ENCODE measurements at regions not wholly inside any gene's neighbourhood (a gene's known extent, or its start where the extent isn't known, plus 50 kb on each side); places are given as distances from the start of the nearest gene placed in this dataset.
"Not testable (repeated sequence)": the region's sequence is repeated elsewhere in the genome, so short reads cannot be mapped to it uniquely, and the experiment has no call there.

DNA sequence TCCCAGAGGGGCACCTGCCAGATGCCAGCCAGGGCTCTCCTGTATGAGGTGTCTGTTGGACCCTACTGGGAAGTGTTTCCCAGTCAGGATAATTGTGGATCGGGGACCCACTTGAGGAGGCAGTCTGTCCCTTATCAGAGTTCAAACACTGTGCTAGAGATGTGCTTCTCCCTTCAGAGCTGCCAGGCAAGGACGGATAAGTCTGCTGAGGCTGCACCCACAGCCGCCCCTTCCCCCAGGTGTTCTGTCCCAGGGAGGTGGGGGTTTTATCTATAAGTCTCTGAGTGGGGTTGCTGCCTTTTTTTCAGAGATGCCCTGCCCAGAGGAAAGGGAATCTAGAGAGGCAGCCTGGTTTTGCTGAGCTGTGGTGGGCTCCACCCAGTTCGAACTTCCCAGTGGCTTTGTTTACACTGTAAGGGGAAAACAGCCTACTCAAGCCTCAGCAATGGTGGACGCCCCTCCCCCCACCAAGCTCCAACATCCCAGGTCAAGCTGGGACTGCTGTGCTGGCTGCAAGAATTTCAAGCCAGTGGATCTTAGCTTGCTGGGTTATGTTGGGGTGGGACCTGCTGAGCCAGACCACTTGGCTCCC lies 324.0 kb upstream of the SETBP1 start:
- no peak overlapping the region for H3K27ac ChIP-seq
- H3K4me1 ChIP-seq = no peaks in the 10 kb centered on the region
- no peaks in the 10 kb centered on the region for H3K36me3 ChIP-seq
- H3K4me3 ChIP-seq = no peak overlapping the region
- WGBS, 2 donors (ENCODE audit: low coverage in 1 of 2) = 73% methylated on average over 5 of the region's 5 CpGs; no CpG with 5 or more reads in 1 of the 2 donors
- no peaks in the 10 kb centered on the region for H3K9me3 ChIP-seq
- DNase-seq = no peak
- H3K27me3 ChIP-seq = no peaks in the 10 kb centered on the region
- TF ChIP-seq, protein P1, sequence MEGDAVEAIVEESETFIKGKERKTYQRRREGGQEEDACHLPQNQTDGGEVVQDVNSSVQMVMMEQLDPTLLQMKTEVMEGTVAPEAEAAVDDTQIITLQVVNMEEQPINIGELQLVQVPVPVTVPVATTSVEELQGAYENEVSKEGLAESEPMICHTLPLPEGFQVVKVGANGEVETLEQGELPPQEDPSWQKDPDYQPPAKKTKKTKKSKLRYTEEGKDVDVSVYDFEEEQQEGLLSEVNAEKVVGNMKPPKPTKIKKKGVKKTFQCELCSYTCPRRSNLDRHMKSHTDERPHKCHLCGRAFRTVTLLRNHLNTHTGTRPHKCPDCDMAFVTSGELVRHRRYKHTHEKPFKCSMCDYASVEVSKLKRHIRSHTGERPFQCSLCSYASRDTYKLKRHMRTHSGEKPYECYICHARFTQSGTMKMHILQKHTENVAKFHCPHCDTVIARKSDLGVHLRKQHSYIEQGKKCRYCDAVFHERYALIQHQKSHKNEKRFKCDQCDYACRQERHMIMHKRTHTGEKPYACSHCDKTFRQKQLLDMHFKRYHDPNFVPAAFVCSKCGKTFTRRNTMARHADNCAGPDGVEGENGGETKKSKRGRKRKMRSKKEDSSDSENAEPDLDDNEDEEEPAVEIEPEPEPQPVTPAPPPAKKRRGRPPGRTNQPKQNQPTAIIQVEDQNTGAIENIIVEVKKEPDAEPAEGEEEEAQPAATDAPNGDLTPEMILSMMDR (IDR thresholded peaks at IDR 0.05) = no peak
- TF ChIP-seq POLR2A (IDR thresholded peaks at IDR 0.05) (no peak), EP300 (IDR thresholded peaks at IDR 0.05; ENCODE audit: low read depth) (no peak), POLR2AphosphoS5 (IDR thresholded peaks at IDR 0.05) (no peak)
- in situ Hi-C loops (cut with MboI; ENCODE audit: low pct_ligation_motif_present in 1 of 4, low pct_unique_long_range_greater_than_20kb in 1 of 4, low sequenced_read_pairs in 3 of 4) (no loop called here), intact Hi-C loops (cut with DNase I; ENCODE audit: low total_unique reads) (no loop called here)

DNA sequence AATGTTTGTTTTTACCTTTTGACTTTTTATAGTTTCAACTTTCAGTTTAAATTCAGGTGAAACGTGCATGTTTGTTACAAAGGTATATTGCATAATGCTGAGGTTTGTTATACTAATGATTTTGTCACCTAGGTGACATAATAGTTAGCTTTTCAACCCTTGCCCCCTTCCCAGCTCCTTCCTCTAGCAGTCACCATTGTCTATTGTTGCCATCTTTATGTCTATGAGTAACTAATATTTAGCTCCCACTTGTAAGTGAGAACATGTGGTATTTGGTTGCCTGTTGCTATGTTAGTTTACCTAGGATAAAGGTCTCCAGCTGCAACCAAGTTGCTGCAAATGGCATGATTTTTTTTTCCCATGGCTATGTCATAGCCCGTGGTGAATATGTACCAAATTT lies 322.3 kb upstream of the SETBP1 start:
- Histone ChIP-seq H3K9me3 (no peaks in the 10 kb centered on the region), H3K27me3 (no peaks in the 10 kb centered on the region), H3K27ac (no peak overlapping the region), H3K4me3 (no peak overlapping the region), H3K36me3 (no peaks in the 10 kb centered on the region), H3K4me1 (no peaks in the 10 kb centered on the region)
- intact Hi-C loops (cut with DNase I; ENCODE audit: low total_unique reads) (no loop called here), in situ Hi-C loops (cut with MboI; ENCODE audit: low pct_ligation_motif_present in 1 of 4, low pct_unique_long_range_greater_than_20kb in 1 of 4, low sequenced_read_pairs in 3 of 4) (no loop called here)
- no peak for DNase-seq
- WGBS, 2 donors (ENCODE audit: low coverage in 1 of 2) = 53 to 63% methylated on average over 2 of the region's 2 CpGs
- TF ChIP-seq, protein P1 (IDR thresholded peaks at IDR 0.05) = no peak
- TF ChIP-seq POLR2AphosphoS5 (IDR thresholded peaks at IDR 0.05) = no peak
- TF ChIP-seq POLR2A (IDR thresholded peaks at IDR 0.05) = no peak
- TF ChIP-seq EP300 (IDR thresholded peaks at IDR 0.05; ENCODE audit: low read depth) = no peak

DNA sequence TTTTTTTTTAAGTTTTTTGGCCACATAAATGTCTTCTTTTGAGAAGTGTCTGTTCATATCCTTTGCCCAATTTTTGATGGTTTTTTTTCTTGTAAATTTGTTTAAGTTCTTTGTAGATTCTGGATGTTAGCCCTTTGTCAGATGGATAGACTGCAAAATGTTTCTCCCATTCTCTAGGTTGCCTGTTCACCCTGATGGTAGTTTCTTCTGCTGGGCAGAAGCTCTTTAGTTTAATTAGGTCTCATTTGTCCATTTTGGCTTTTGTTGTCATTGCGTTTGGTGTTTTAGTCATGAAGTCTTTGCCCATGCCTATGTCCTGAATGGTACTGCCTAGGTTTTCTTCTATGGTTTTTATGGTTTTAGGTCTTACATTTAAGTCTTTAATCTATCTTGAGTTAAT lies 320.9 kb upstream of the SETBP1 start:
- H3K27ac ChIP-seq; DNase-seq; H3K27me3 ChIP-seq; H3K4me3 ChIP-seq; in situ Hi-C loops (cut with MboI; ENCODE audit: low pct_ligation_motif_present in 1 of 4, low pct_unique_long_range_greater_than_20kb in 1 of 4, low sequenced_read_pairs in 3 of 4); H3K9me3 ChIP-seq; H3K4me1 ChIP-seq; H3K36me3 ChIP-seq; intact Hi-C loops (cut with DNase I; ENCODE audit: low total_unique reads): not testable (repeated sequence)
- WGBS, 2 donors (ENCODE audit: low coverage in 1 of 2) = 96 to 100% methylated on average over 1 of the region's 1 CpG

DNA sequence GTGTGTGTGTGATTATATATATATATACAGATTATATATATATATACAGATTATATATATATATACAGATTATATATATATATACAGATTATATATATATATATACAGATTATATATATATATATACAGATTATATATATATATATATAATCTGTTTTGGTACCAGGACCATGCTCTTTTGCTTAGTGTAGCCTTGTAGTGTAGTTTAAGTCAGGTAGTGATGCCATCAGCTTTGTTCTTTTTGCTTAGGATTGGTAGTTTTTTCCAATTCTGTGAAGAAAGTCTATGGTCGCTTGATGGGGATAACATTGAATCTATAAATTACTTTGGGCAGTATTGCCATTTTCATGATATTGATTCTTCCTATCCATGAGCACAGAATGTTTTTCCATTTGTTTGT lies 318.5 kb upstream of the SETBP1 start:
- H3K4me1 ChIP-seq; H3K9me3 ChIP-seq; H3K36me3 ChIP-seq; in situ Hi-C loops (cut with MboI; ENCODE audit: low pct_ligation_motif_present in 1 of 4, low pct_unique_long_range_greater_than_20kb in 1 of 4, low sequenced_read_pairs in 3 of 4); H3K27ac ChIP-seq; H3K27me3 ChIP-seq; H3K4me3 ChIP-seq; intact Hi-C loops (cut with DNase I; ENCODE audit: low total_unique reads); DNase-seq: not testable (repeated sequence)
- WGBS, 2 donors (ENCODE audit: low coverage in 1 of 2) = 100% methylated on average over 1 of the region's 1 CpG

DNA sequence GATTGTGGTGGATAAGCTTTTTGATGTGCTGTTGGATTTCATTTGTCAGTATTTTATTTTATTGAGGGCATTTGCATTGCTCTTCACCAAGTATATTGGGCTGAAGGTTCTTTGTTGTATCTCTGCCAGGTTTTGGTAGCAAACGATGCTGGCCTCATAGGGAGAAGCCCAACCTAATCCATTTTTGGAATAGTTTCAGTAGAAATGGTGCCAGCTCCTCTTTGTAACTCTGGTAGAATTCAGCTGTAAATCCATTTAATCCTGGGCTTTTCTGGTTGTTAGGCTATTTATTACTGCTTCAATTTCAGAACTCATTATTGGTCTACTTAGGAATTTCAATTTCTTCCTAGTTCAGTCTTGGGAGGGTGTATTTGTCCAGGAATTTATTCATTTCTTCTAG lies 309.8 kb upstream of the SETBP1 start:
- no peak for DNase-seq
- intact Hi-C loops (cut with DNase I; ENCODE audit: low total_unique reads) = loop anchor here (5.0 kb wide), 1 partner anchor 244 kb away; no protein-coding TSS in a partner anchor
- Histone ChIP-seq H3K4me3 (no peak overlapping the region), H3K9me3 (peaks cover 0 to 10% of the 10 kb centered on the region in 2 donors), H3K27ac (no peak overlapping the region), H3K36me3 (no peaks in the 10 kb centered on the region), H3K4me1 (no peaks in the 10 kb centered on the region), H3K27me3 (no peaks in the 10 kb centered on the region)
- WGBS, 2 donors (ENCODE audit: low coverage in 1 of 2) = 52 to 71% methylated on average over 1 of the region's 1 CpG
- in situ Hi-C loops (cut with MboI; ENCODE audit: low pct_ligation_motif_present in 1 of 4, low pct_unique_long_range_greater_than_20kb in 1 of 4, low sequenced_read_pairs in 3 of 4) = no loop called here
- TF ChIP-seq POLR2A (IDR thresholded peaks at IDR 0.05) (no peak), EP300 (IDR thresholded peaks at IDR 0.05; ENCODE audit: low read depth) (no peak)

DNA sequence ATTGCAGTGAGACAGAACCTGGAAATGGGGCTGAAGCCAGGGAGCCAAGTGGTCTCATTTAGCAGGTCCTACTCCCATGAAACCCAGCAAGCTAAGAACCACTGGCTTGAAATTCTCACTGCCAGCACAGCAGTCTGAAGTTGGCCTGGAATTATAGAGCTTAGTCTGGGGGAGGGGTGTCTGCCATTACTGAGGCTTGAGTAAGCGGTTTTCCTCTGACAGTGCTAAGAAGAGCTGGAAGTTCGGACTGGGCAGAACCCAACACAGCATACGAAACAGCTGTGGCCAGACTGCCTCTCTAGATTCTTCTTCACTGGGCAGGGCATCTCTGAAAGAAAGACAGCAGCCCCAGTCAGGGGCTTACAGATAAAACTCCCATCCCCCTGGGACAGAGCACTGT lies 305.7 kb upstream of the SETBP1 start:
- WGBS, 2 donors (ENCODE audit: low coverage in 1 of 2) = 80% methylated on average over 3 of the region's 3 CpGs; no CpG with 5 or more reads in 1 of the 2 donors
- DNase-seq = no peak
- in situ Hi-C loops (cut with MboI; ENCODE audit: low pct_ligation_motif_present in 1 of 4, low pct_unique_long_range_greater_than_20kb in 1 of 4, low sequenced_read_pairs in 3 of 4) (no loop called here), intact Hi-C loops (cut with DNase I; ENCODE audit: low total_unique reads) (loop anchor here (5.0 kb wide), 1 partner anchor 248 kb away; no protein-coding TSS in a partner anchor)
- H3K9me3 ChIP-seq = peaks cover 0 to 10% of the 10 kb centered on the region in 2 donors
- H3K27ac ChIP-seq = no peak overlapping the region
- no peak overlapping the region for H3K4me3 ChIP-seq
- no peaks in the 10 kb centered on the region for H3K27me3 ChIP-seq
- TF ChIP-seq, protein P1 (IDR thresholded peaks at IDR 0.05) = no peak
- no peak for TF ChIP-seq EP300 (IDR thresholded peaks at IDR 0.05; ENCODE audit: low read depth)
- no peak for TF ChIP-seq POLR2AphosphoS5 (IDR thresholded peaks at IDR 0.05)
- no peak for TF ChIP-seq POLR2A (IDR thresholded peaks at IDR 0.05)
- no peaks in the 10 kb centered on the region for H3K36me3 ChIP-seq
- H3K4me1 ChIP-seq = no peaks in the 10 kb centered on the region

Data from transverse colon (tissue), 4 donors.